Mesendoderm (in vitro differentiated cells): ENCODE measurements at regions not wholly inside any gene's neighbourhood (a gene's known extent, or its start where the extent isn't known, plus 50 kb on each side); places are given as distances from the start of the nearest gene placed in this dataset.
"Not testable (repeated sequence)": the region's sequence is repeated elsewhere in the genome, so short reads cannot be mapped to it uniquely, and the experiment has no call there.

Experiments
- DNase-seq: peaks from one replicate; pipeline ENCODE4 v3.0.0; 2013
- H2AK5ac ChIP-seq: 2 replicates; pipeline ENCODE4 v1.6.1; 2013; ENCODE audit warnings: low read length, inconsistent platforms
- H2BK120ac ChIP-seq: 2 replicates; pipeline ENCODE4 v1.6.1; 2013; ENCODE audit warnings: low read depth, mild to moderate bottlenecking, low read length, moderate library complexity, mixed read lengths
- H2BK15ac ChIP-seq: replicated peaks from 2 replicates; pipeline ENCODE4 v1.6.1; 2013; ENCODE audit warnings: low read depth, mild to moderate bottlenecking, moderate library complexity
- H2BK5ac ChIP-seq: 2 replicates; pipeline ENCODE4 v1.6.1; 2013; ENCODE audit warnings: low read length, inconsistent platforms
- H3K18ac ChIP-seq: 2 replicates; pipeline ENCODE4 v1.6.1; 2013; ENCODE audit warnings: mild to moderate bottlenecking, low read length, mixed read lengths
- H3K23ac ChIP-seq: one replicate; pipeline ENCODE4 v1.6.1; 2013; ENCODE audit warnings: low read length
- H3K27ac ChIP-seq: 2 replicates; pipeline ENCODE4 v1.5.1; 2013; ENCODE audit warnings: low read depth, mild to moderate bottlenecking, inconsistent platforms, low read length, moderate library complexity
- H3K27me3 ChIP-seq: 2 replicates; pipeline ENCODE4 v1.6.1; 2013; ENCODE audit warnings: low read length, control low read depth, mild to moderate bottlenecking, inconsistent platforms; ENCODE audit not compliant: insufficient read depth, poor library complexity
- H3K36me3 ChIP-seq: 2 replicates; pipeline ENCODE4 v1.6.1; 2013; ENCODE audit warnings: low read length, inconsistent platforms; ENCODE audit not compliant: control insufficient read depth, insufficient read depth
- H3K4ac ChIP-seq: one replicate; pipeline ENCODE4 v1.6.1; 2013; ENCODE audit warnings: low read depth, mild to moderate bottlenecking, low read length, moderate library complexity
- H3K4me1 ChIP-seq: 2 replicates; pipeline ENCODE4 v1.6.1; 2013; ENCODE audit warnings: low read depth, low read length, inconsistent platforms; ENCODE audit not compliant: control insufficient read depth
- H3K4me2 ChIP-seq: 2 replicates; pipeline ENCODE4 v1.6.1; 2013; ENCODE audit warnings: low read length
- H3K4me3 ChIP-seq: 2 replicates; pipeline ENCODE4 v1.5.1; 2013; ENCODE audit warnings: mild to moderate bottlenecking, low read length
- H3K56ac ChIP-seq: one replicate; pipeline ENCODE4 v1.6.1; 2013; ENCODE audit warnings: low read length
- H3K79me1 ChIP-seq: 2 replicates; pipeline ENCODE4 v1.6.1; 2013; ENCODE audit warnings: low read length, inconsistent platforms
- H3K79me2 ChIP-seq: 2 replicates; pipeline ENCODE4 v1.6.1; 2013; ENCODE audit warnings: mild to moderate bottlenecking, low read length; ENCODE audit not compliant: control insufficient read depth, insufficient read depth
- H3K9ac ChIP-seq: 2 replicates; pipeline ENCODE4 v1.6.1; 2013; ENCODE audit warnings: low read length, inconsistent platforms
- H4K5ac ChIP-seq: one replicate; pipeline ENCODE4 v1.6.1; 2013; ENCODE audit warnings: low read length
- H4K8ac ChIP-seq: one replicate; pipeline ENCODE4 v1.6.1; 2013; ENCODE audit warnings: low read depth, mild to moderate bottlenecking, control low read depth, low read length, moderate library complexity
- WGBS: extraction: QIAGEN DNeasy Blood & Tissue Kit; methylation state at CpG from one replicate; pipeline ENCODE4 v1.1.7; 2013; ENCODE audit warnings: low lambda C conversion rate, missing lambda C conversion rate; ENCODE audit not compliant: insufficient coverage; ENCODE audit errors: extremely low coverage; 5-methylcytosine and 5-hydroxymethylcytosine counted together

DNA sequence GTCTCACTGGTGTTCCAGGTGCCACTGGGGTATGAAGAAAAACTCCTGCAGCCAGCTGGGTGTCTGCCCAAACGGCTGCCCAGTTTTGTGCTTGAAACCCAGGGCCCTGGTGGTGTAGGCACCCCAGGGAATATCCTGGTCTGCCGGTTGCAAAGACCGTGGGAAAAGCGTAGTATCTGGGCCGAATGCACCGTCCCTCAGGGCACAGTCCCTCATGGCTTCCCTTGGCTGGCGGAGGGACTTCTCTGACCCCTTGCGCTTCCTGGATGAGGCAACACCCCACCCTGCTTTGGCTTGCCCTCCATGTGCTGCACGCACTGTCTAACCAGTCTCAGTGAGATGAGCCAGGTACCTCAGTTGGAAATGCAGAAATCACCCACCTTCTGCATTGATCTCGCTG, 587.1 kb upstream of the ZFP42 start:
- not testable (repeated sequence) for H3K79me1 ChIP-seq, H3K4me2 ChIP-seq, H2BK5ac ChIP-seq, H3K23ac ChIP-seq, H2BK15ac ChIP-seq, H3K4ac ChIP-seq, H3K27me3 ChIP-seq, H3K56ac ChIP-seq, H3K9ac ChIP-seq, H3K27ac ChIP-seq, H2AK5ac ChIP-seq, H3K18ac ChIP-seq, H2BK120ac ChIP-seq, H3K4me1 ChIP-seq, H3K36me3 ChIP-seq, H3K4me3 ChIP-seq, H3K79me2 ChIP-seq, H4K5ac ChIP-seq, H4K8ac ChIP-seq, DNase-seq
- no CpG with 5 or more reads among the region's 10 CpGs for WGBS

DNA sequence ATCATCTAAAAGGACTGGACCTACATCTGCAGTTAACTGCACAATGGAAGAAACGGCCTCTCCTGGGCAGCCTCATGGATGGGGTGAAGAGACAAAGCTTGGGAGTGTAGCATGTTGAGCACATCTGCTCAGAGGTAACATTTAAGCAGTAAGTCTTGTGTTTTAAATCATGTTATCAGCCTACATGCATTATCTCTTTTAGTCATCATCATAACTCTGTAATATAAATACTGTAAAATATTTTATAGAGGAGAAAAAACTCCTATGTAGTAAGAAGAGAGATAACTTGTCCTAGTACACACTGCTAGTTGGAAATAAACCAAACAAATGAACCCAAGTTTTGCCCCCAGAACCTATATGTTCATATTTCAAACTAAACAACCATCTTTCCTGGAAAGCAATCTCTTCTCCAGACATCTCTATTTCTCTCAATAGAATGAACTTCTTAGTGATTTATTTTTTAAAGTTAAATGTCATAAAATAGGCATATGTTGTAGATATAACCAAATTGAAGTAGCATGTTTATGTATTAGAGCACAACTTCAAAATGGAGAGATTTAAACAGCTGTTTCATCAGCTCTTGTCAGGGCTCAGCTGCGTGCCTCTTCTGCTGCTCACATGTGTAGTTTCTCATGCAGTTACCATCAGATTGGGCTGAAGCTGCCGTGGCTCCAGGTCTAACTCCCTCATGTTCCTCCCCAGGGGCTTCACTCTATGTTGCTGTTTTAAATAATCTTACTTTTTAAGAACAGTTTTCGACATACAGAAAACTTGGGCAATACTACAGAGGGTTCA, 581.8 kb upstream of the ZFP42 start:
- Histone ChIP-seq H3K56ac (no peak overlapping the region), H2BK15ac (no peak overlapping the region), H3K27ac (no peak overlapping the region), H3K27me3 (no peaks in the 10 kb centered on the region), H2AK5ac (no peak overlapping the region), H3K18ac (no peak overlapping the region), H3K9ac (no peak overlapping the region), H4K8ac (no peak overlapping the region), H3K4me3 (no peak overlapping the region), H3K4me1 (no peaks in the 10 kb centered on the region), H4K5ac (no peak overlapping the region), H3K79me1 (no peaks in the 10 kb centered on the region), H3K36me3 (no peaks in the 10 kb centered on the region), H2BK5ac (no peak overlapping the region), H3K23ac (no peak overlapping the region), H3K4ac (no peak overlapping the region), H2BK120ac (no peak overlapping the region), H3K4me2 (no peak overlapping the region), H3K79me2 (no peaks in the 10 kb centered on the region)
- DNase-seq: no peak
- WGBS: no CpG with 5 or more reads among the region's 4 CpGs

GRCh38 chr4:187414716-187415115, 580.9 kb upstream of the ZFP42 start:
- Histone ChIP-seq H2BK15ac (no peak overlapping the region), H3K36me3 (no peaks in the 10 kb centered on the region), H3K79me1 (no peaks in the 10 kb centered on the region), H3K79me2 (no peaks in the 10 kb centered on the region), H2BK5ac (no peak overlapping the region), H3K9ac (no peak overlapping the region), H3K27me3 (no peaks in the 10 kb centered on the region), H3K4me1 (no peaks in the 10 kb centered on the region), H3K18ac (no peak overlapping the region), H3K4ac (no peak overlapping the region), H2AK5ac (no peak overlapping the region), H3K23ac (no peak overlapping the region), H3K27ac (no peak overlapping the region), H2BK120ac (no peak overlapping the region), H3K4me3 (no peak overlapping the region), H4K8ac (no peak overlapping the region), H4K5ac (no peak overlapping the region), H3K4me2 (no peak overlapping the region), H3K56ac (no peak overlapping the region)
- no peak for DNase-seq
- no CpG with 5 or more reads among the region's 2 CpGs for WGBS

GRCh38 chr4:187415231-187415630, 580.3 kb upstream of the ZFP42 start:
- H3K79me1 ChIP-seq: no peaks in the 10 kb centered on the region
- H3K27me3 ChIP-seq: no peaks in the 10 kb centered on the region
- no peaks in the 10 kb centered on the region for H3K4me1 ChIP-seq
- no peak overlapping the region for H3K27ac ChIP-seq
- no peak overlapping the region for H3K23ac ChIP-seq
- WGBS: no CpG with 5 or more reads among the region's 3 CpGs
- no peak overlapping the region for H2BK5ac ChIP-seq
- H3K4me3 ChIP-seq: no peak overlapping the region
- no peak overlapping the region for H3K9ac ChIP-seq
- H2BK120ac ChIP-seq: no peak overlapping the region
- H3K18ac ChIP-seq: no peak overlapping the region
- H3K4me2 ChIP-seq: no peak overlapping the region
- no peak overlapping the region for H2BK15ac ChIP-seq
- H3K4ac ChIP-seq: no peak overlapping the region
- H4K8ac ChIP-seq: no peak overlapping the region
- no peak overlapping the region for H2AK5ac ChIP-seq
- no peak overlapping the region for H4K5ac ChIP-seq
- DNase-seq: no peak
- H3K36me3 ChIP-seq: no peaks in the 10 kb centered on the region
- H3K56ac ChIP-seq: no peak overlapping the region
- H3K79me2 ChIP-seq: no peaks in the 10 kb centered on the region

DNA sequence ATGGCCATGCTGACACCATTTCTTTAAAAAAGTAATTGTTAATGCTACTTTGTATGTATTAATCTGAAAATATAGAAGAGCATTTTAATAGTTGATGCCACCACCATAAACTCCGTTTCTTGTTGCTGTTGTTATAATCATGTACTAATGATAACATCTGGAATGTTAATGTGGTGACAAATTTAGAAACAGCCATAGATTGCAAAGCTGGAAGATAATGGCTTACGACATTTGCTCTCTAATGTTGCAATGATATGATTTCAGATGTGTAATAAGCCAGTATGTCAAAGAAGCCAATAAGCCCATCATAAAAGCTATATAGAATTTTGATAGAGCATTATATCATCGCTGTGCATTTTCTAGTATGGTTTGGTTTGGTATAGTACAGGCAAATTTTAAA, 579.4 kb upstream of the ZFP42 start:
- H3K4me1 ChIP-seq: no peaks in the 10 kb centered on the region
- no peak overlapping the region for H2AK5ac ChIP-seq
- no peak overlapping the region for H2BK15ac ChIP-seq
- no peak overlapping the region for H2BK120ac ChIP-seq
- H3K4ac ChIP-seq: no peak overlapping the region
- no peak overlapping the region for H3K18ac ChIP-seq
- no peak overlapping the region for H2BK5ac ChIP-seq
- no peak overlapping the region for H3K4me2 ChIP-seq
- H3K4me3 ChIP-seq: no peak overlapping the region
- H3K23ac ChIP-seq: no peak overlapping the region
- no CpG with 5 or more reads among the region's 3 CpGs for WGBS
- H3K79me2 ChIP-seq: no peaks in the 10 kb centered on the region
- no peaks in the 10 kb centered on the region for H3K79me1 ChIP-seq
- H4K5ac ChIP-seq: no peak overlapping the region
- no peak overlapping the region for H3K9ac ChIP-seq
- no peak overlapping the region for H4K8ac ChIP-seq
- no peaks in the 10 kb centered on the region for H3K36me3 ChIP-seq
- H3K56ac ChIP-seq: no peak overlapping the region
- H3K27ac ChIP-seq: no peak overlapping the region
- H3K27me3 ChIP-seq: no peaks in the 10 kb centered on the region
- DNase-seq: no peak

GRCh38 chr4:187417721-187418120, 577.9 kb upstream of the ZFP42 start:
- Histone ChIP-seq H3K18ac (no peak overlapping the region), H4K8ac (no peak overlapping the region)
- WGBS: no CpG with 5 or more reads among the region's 3 CpGs

More at GRCh38 chr4:187417721-187418120, 577.9 kb upstream of the ZFP42 start:
- H2BK15ac ChIP-seq: no peak overlapping the region
- H3K79me1 ChIP-seq: no peaks in the 10 kb centered on the region
- no peak overlapping the region for H3K27ac ChIP-seq
- no peak overlapping the region for H3K4me3 ChIP-seq
- H3K79me2 ChIP-seq: no peaks in the 10 kb centered on the region
- no peak overlapping the region for H3K4me2 ChIP-seq
- H3K4me1 ChIP-seq: no peaks in the 10 kb centered on the region
- H2BK120ac ChIP-seq: no peak overlapping the region
- H3K56ac ChIP-seq: no peak overlapping the region
- no peak overlapping the region for H3K4ac ChIP-seq
- H3K23ac ChIP-seq: no peak overlapping the region
- H3K9ac ChIP-seq: no peak overlapping the region
- H2BK5ac ChIP-seq: no peak overlapping the region
- no peaks in the 10 kb centered on the region for H3K36me3 ChIP-seq
- no peak overlapping the region for H4K5ac ChIP-seq
- no peak overlapping the region for H2AK5ac ChIP-seq
- no peak for DNase-seq
- H3K27me3 ChIP-seq: no peaks in the 10 kb centered on the region
